COLO829 (cell line): ENCODE measurements at regions not wholly inside any gene's neighbourhood (a gene's known extent, or its start where the extent isn't known, plus 50 kb on each side); places are given as distances from the start of the nearest gene placed in this dataset.
A peak's percentile ranks its signal among the peaks of the same experiment; 100 is the strongest.

Source experiments
- DNase-seq: peaks from one replicate; pipeline ENCODE4 v3.0.0; 2012; ENCODE audit warnings: low spot score

DNA sequence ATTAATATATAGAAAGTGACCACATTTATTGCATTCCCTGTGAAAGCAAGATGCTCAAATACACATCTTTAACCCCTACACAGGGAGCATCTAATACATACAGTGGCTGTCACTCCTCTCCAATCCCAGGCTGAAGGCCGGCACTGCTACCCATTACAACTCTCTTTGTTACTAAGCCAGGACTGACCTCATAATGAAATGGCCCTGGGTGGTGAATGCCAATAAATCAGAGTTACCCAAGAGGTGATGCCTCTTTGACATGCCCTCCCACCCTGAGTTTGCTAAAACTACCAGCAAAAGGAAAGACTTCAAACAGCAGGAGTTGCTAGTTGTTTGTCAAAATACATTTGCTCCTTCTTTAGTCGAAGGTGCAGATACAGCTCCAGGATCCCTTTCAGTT lies 214.2 kb downstream of the FOXA2 start:
- DNase-seq, result no peak

DNA sequence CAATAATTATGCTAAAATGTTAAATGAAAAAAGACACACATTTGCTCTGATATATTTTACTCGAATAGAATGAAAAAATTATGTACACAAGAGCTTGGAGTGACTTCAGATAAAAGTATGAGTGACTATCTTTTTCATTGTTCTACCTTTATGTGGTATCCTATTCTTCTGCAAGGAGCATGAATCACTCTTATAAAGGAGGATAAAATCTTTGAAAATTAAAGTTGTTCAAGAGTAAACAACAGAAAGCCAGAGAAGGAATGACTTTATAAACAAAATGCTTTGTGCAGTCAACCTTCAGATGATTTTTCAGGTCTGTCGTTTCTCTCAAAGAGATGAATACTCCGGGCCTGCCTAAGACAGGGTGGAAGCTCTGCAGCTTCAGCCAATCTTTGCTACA lies 215.3 kb downstream of the FOXA2 start:
- DNase-seq, result no peak

DNA sequence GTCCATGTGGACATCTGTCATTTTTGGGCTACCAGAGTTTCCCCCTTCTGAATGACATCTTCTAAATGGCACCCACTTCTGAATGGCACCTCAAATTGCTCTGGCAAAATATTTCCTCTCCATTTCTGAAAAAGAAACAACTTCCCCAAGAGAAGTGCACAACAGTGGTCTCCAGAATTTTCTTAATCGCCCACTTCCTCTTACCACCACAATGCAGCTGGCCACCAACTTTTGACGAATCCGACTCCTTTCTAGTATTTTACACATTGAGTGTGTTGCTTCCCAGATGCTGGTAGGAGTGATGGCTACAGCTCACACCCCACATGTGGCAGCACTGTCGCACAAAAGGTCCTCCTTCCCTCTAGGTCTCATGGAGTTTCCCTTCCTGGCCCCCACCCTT lies 216.1 kb downstream of the FOXA2 start:
- DNase-seq, result no peak

DNA sequence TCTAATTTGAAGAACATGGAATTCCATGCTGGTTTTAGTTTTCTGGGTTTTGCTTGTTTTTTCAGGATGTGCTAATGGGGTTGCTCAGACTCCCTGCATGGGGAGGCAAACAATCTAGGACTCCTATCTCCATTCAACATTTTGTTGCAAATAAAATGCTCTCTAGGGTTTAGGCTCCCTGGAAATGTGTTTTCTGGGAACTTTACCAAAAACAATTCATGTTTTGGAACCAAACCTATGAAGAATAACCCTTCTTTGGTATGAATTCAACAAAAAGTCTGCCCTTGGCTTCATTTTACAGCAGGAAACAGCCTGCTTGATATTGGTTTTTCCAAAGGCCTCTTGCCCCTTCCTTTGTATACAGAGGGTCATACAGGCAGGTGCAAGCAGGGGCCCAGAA lies 217.7 kb downstream of the FOXA2 start:
- DNase-seq, result no peak

DNA sequence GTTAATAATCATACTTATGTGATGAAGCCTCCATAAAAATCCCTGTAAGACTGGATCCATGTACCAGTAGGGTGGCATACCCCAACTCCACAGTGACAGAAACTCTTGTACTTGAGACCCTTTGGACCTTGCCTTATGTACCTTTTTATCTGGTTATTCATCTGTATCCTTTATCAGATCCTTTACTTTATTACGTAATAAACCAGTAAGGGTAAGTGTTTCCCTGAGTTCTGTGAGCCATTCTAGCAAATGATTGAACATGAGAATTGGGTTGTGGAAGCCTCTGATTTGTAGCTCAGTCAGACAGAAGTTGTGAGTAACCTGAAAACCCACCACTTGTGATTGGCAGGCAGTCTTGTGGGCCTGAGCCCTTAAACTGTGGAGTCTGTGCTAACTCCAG lies 229.7 kb downstream of the FOXA2 start:
- DNase-seq, result no peak

DNA sequence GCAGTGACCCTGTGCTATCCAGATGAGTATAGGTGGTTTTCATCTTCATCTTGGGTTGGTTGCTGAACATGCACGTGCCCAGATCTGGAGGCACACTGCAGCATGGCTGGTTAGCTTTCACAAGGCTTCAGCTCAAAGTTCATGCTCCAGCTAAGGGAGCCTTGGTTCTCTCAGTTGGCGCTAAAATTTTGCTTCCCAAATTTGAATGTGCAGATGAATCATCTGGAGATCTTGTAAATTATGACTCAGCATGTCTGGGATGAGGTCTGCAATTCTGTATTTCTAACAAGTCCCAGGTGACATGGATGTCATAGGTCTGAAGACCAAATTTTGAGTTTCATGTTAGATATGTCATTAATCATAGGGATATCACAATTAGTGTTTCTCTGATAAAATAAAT lies 230.8 kb downstream of the FOXA2 start:
- no peak for DNase-seq

DNA sequence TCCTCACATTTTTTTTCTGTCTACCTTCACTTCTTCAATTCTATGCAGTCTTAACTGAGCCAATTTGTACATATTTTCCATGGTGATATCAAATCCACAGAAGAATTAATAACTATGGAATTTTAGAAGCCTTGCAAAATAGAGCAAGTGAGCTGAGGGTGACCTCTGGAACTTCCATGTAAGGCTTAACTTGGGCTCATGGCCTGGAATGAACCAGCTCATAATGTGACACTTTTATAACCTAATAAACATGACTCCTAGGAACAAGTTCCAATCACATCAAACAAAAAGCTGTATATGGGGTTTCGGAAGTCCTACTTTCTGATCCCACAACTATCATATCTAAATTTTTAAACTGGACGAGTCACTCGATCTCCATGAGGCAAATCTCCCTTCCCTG lies 232.4 kb downstream of the FOXA2 start:
- DNase-seq, result no peak

DNA sequence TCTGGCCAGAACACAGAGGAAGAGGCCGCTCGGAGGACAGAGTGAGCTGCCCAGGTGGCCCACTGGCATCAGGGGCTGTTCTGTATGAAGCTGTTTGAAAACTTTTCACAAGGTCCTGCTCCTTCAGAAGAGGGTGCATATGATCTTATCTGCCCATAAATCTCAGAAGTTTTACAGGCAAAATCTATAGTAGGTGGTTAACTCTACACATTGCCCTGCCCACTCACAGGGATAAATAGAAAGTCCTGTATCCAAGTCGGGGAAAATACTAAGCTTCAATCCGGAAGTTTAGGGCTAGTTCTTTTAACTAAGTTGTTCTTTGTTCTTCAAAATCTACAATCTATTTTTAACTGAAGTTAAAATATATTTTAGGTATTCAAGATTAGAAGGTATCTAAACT lies 233.7 kb downstream of the FOXA2 start:
- no peak for DNase-seq

DNA sequence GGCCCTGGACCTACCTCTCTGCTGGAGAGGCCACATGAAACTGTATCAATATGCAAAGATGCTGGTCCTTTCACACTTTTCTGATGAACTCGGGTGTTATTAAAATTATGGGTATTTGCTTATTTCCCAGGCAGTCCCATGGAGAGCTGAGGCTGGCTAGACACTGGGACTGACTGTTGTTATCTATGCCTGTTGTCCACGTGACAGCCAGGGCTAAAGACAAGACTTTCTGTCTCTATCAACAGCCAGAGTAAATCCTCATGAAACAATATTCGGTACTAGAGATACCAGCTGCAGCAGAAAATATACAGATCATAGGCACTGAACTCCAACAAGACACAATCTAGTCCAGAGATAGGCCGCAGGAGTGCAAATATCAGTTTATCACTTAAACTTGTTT lies 236.4 kb downstream of the FOXA2 start:
- no peak for DNase-seq

DNA sequence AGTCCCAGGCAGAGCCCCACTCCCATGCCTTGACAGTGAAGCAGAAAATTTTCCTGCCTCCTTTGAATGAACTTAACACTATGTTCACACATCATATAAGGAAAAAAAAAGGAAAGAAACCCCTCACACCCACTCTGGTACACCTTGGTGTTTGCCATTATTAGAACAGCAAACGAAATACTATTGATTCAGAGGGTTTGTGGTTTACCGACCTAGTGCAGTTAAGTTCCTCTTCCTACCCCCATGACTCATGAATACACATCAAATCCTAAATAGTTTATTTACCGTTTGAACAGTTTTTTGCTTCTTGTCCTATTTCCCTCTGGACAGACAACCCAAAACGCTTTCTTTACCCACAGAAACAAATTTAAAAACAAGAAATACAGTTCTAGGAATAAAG lies 237.7 kb downstream of the FOXA2 start:
- DNase-seq, result no peak

DNA sequence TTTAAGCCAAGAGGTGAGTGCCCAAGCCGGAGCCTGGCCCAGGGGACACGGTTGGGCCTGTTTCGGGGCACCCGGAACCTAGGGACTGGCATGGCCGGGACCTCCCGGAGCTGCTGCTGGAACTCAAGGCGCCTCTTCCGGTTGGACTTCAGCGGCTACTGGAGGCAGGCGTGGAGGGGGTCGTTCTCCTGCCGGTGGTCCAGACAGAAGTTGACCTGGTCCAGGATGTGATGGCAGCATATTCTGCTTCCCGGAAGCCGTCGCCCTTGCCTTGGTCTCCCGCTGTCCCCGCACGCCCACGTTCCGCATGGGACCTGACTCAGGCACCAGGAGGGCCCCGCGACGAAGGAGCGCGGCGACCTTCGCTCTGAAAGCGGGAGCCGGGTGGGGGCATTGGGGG lies 240.8 kb downstream of the FOXA2 start:
- DNase-seq, result no peak

DNA sequence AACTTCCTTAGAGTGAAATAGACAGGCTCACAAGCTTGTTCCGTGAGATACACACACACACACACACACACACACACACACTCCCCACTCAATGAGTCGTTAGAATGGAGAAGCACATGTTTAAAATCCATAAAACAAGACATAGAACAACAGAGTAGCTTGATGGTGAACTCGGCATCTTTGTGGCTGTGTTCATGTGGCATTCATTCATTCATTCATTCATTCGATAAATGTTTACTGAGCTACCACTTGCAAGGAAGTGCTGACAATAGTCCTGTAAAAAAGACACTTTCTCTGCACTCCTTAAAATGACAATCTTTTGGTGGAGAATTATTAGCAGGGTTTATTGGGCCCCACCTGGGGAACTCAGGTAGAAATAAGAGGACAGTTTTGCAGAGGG lies 242.0 kb downstream of the FOXA2 start:
- no peak for DNase-seq

DNA sequence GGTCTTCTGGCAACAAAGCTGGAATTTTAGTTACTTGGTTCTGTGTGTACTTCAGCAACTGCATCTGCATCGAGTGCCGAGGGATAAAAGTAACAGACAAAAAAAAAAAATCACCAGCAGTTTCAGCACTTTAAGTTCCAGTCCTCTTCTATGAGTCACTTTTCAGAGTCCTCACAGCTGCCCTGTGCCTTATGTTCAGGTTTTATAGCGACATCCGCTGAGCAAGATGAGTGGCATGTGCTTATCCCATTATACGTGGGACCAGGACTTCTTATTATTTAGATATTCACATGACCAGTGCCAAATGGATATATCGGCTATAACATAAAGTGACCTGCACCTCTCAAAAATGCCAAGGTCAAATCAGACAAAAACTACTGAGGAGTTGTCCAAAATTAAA lies 242.9 kb downstream of the FOXA2 start:
- DNase-seq, result no peak

DNA sequence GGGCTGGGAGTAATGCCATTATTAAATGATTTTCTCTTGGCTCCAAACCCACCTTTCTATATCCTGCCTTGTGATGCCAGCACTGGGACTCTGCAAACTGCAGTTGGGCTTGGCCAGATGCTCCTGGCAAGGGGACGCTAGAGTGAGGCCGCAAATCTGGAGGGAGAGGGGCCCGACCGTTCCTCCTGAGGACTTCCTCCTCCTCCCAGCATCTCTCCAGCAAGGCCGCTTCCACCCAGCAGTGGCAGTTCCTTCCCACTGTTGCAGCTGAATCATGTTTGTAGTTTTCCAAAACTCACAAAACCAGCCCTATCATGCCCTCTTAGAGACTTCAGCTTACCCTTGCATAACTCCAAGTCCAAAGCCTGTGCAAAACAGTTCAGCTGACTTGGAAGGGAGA lies 244.4 kb downstream of the FOXA2 start:
- no peak for DNase-seq

DNA sequence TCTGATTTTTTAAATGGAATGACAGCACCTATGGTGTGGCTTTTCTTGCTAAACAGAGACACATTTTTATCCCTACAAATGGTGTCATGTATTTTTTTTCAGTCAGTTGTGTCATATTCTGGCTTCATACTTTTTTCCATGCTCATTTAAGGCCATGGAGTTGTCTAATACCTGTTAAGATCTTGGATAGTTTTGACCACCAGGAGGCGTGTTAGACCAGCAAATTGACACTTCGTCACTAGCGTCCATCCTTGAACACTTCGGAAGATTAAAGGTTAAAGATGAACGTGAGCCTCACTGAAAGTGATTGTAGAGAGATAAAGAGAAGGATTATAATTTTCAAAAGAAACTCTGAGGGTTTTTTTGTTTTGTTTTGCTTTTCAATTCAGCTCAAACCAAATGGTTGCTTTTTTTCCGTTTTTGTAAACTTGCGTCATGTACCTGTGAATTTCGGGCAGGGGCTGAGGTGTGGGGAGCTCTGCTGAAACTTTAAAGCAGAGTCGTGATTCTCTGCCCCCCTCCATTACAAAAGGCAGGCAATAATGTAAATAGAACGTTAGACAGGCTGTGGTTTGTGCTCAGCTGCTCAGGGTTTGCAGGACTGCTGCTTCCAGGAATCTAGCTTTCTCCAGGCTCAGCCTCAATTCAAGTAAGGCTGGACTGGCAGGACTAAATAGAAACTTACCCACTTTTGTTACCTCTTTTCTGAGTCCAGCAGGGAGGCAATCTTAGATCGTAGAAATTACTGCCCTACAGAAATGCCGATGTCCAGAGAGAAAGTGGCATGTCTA lies 245.1 kb downstream of the FOXA2 start:
- peak; percentile 48 for DNase-seq

DNA sequence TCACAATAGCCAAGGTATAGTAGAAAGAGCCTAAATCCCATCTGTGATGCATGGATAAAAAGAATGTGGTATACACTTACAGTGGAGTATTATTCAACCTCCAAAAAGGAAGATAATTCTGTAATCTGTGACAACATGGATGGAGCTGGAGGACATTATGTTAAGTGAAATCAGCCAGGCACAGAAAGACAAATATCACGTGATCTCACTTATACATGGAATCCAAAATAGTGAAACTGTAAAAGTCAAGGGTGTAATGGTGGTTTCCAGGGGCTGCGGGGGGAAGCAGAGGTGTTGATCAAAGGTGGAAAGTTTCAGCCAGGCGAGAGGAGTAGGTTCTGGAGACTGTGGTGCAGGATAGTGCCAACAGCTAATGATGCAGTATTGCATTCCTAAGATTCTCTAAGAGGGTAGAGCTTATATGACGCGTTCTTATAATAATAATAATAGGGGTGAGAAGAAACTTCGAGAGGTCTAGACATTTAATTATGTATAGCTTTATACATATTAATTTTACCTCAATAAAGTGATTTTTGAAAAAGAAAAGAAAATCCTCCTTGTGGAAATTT lies 246.1 kb downstream of the FOXA2 start:
- DNase-seq, result no peak

DNA sequence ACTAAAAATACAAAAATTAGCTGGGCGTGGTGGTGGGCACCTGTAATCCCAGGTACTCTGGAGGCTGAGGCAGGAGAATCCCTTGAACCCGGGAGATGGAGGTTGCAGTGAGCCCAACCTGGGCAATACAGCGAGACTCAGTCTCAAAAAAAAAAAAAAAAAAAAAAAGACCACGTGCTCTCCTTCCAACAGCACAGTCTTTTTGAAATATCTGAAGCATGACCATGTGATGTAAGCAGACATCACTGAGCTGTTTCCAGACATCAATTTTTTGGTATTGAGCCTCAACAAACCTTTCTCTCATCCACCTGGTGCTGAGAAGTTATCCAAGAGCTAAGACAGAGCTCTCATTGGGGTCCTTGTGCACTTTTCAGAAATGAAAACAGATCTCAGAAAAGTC lies 249.2 kb downstream of the FOXA2 start:
- DNase-seq, result no peak

DNA sequence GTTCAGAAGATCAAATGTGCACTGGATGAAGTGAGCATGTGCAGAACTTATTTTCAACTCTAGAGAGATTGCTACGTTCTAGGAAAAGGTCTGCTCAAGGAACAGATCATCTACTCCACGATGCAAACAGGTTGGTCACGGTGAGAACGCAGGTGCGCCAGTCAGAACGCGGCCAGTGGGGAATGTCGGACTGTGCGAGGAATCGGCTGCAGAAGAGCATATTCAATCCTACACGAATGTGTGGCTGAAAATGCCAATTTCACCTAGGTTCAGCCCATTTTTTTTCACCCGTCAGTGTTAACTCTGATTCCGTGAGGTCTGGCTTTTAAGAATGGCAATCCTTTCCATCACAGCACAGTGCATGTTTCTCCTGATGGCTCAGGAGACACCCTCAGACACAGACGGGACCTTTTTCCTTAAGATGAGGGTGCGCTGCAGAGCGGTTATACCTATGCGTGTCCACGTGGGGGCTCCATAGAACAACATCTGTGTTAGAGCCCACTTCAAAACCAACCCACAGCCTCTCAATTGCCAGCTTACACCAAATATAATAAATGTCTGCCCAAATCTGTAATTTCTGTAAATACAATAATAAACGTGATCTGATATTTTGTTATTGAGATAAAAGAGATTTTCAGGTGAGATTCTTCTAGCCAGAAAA lies 250.4 kb downstream of the FOXA2 start:
- DNase-seq, result peak; percentile 88

DNA sequence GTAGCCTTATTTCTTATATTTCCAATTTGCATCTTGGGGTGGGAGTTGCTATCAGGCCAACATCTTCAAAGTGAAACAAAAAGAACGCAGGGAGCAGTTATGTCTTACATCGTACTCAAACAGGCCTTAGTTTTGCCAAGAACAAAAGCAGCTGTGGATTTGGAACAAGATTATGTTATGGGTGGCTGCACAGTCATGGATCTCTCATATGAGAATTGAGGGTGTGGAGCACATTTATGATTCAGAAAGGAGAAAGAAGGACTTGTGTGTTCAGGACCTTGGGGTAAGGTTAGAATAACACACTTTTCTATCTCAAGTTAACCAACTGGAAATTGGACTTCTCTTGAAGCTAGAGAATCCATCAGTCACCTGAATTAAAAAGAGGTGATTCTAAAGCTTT lies 259.9 kb downstream of the FOXA2 start:
- no peak for DNase-seq

DNA sequence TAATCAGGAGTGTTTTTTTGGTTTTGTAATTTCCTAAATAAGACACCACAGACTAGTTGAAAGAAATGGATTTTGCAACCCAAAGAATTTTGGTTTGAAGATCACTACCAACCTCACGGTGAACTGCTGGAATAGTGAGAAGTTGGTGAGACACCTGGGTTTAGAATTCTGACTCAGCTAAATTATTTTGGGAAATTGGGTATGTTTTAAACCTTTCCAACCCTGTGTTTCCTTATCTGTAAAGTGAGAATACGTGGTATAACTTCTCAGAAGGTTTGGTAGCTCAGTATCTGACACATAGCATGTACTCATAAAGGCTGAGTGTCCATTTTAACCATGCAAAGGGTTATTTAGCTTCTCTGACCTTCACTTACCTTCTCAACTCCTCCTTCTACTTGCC lies 261.9 kb downstream of the FOXA2 start:
- no peak for DNase-seq

DNA sequence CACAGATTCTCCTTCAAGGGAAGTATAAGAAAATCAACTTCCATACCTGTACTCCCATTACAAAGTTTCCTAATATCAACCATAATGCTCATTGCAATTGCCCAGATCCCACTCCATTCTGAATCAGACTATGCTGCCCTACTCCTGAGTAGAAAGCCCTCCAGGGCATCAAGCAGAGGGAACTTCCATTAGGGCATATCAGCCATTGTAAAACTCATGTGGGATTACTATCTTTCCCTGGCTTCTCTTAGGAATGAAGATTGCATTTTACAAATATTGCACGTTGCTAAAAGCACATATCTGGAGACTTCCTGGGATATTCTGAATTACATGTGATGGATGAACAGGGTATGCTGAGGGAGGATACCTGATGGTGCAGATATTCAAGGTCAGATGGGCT lies 263.2 kb downstream of the FOXA2 start:
- no peak for DNase-seq

DNA sequence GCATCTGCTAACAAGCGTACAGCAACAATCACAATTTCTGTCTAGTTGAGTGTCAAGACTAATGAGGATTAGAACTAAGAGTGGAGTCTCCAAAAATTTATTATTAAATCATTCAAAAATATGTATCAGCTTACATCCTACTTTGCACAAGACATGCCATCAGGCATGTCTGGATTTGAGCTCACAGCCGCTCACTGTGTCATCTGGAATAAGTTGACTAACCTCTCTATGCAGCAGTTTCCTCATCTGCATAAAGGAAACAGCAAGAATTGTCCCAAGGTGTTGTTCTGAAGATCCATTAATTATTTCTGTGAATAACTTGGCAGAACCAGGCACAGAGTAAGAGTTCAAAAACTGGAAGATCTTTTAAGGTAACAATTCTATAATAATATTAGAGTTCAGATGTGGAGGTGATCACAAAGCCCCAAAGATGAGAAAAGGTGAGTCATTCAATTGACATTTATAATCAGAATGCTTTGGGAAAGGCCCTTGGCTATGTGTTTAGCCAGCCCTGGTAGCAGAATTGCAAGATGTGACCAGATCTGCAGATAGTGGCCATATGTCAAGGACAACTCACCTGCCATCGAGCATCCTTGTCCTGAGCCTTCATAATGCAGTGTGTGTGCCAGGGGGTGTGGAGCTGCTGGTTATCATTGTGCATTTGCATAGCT lies 264.0 kb downstream of the FOXA2 start:
- no peak for DNase-seq

DNA sequence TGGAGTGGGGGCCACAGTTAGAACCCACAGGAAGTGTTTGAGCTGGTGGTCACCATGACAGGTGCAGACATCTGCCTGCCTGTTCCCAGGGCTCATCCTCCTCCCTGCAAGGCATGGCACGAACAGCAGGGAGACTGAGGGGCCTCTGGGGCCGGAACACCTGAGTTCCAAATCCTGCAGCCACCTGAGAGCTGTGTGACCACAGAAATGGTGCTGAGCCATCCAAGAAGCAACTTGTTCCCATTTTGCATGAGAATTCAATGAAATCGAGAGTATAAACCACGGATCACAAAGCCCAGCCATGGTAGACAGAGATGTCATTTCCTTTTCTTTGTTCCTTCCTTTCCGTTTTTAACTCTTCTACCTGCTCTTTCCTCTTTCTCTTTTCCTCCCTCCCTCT lies 268.6 kb downstream of the FOXA2 start:
- no peak for DNase-seq
